DMS114 treated with DMSO at 0.1 percent for 48 hours (cell line): ENCODE measurements at regions not wholly inside any gene's neighbourhood (a gene's known extent, or its start where the extent isn't known, plus 50 kb on each side); places are given as distances from the start of the nearest gene placed in this dataset.
"Not testable (repeated sequence)": the region's sequence is repeated elsewhere in the genome, so short reads cannot be mapped to it uniquely, and the experiment has no call there.

Experiments
- DNase-seq: peaks from one replicate; lab custom pipeline; 2025; ENCODE audit not compliant: unreplicated experiment; lab: John Stamatoyannopoulos, UW

- no peak for DNase-seq
Observed at GRCh38 chr9:31556667-31557463, 827.6 kb upstream of the ACO1 start.

- DNase-seq = not testable (repeated sequence)
Observed at GRCh38 chr9:31572190-31572589, 812.3 kb upstream of the ACO1 start.

- no peak for DNase-seq
Observed at GRCh38 chr9:31573561-31573960, 810.9 kb upstream of the ACO1 start.

DNA sequence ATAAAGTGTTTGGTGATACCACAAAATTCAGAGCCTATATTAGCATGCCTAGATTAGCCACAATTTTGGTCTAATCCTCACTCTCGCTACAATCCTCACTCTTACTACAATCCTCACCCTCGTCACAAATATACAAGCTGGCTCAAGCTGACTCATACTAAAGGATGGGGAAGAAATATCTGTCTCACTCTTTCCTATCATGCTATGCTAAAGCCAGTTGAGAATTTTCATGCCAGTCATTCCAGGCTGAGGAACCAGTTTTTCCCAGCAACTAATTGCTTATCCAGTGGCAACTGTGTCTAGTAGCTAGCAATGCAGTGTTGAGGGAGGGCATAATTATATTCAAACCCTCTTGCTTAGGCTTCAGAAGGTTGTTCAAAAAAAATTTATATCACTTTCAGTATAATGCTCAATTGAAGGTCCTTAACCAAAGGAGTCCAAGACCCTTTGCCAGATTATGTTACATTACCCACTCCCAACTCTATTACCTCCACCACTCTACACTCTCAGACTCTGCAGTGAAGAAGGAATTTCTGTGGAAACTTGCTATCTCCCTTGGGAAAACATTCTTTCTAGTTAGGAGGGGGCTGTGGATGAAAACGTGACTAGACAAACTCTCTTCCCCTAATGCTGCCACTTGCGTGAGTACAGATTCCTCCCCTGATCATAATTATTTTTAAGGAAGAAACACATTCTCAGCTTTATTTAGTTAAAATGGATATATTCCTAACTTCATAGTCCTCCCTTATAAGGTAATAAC lies 810.3 kb upstream of the ACO1 start:
- no peak for DNase-seq

- DNase-seq = no peak
Observed at GRCh38 chr9:31582071-31582470, 802.4 kb upstream of the ACO1 start.

DNA sequence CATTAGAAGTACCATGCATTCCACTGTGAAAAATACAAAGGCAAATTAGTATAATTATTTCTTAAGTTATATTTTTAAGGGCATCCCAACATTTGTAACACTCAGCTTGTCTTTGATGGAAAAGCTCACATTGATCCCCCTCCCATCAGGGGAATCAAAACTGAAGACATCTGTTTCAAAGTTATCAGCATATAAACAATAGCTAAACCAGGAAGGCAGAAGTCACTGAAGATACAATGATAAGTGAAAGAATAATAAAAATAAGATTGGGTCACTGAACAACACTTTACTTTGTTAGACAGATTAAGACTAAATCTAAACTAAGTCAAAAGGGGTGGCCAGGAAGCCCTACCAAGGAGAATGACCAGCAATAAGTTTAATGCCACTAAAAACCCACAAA lies 801.9 kb upstream of the ACO1 start:
- DNase-seq = no peak

DNA sequence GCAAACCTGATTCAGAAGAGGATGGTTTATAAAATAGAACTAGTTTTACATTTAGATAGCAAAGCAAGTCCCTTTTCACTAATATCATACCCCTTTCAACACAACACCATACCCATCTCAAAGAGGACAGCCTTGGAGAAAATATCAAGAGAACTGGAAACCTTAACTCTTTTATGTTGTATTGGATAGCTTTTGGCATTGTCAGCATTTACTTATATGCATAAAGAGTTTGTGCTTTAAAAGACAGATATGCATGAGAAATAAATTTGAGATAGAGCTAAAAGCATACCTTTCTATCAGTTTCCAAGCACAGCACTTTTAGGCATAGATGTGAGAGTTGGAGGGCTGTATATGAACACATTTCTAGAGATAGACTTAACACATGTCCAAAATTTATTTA lies 799.3 kb upstream of the ACO1 start:
- DNase-seq = no peak

DNA sequence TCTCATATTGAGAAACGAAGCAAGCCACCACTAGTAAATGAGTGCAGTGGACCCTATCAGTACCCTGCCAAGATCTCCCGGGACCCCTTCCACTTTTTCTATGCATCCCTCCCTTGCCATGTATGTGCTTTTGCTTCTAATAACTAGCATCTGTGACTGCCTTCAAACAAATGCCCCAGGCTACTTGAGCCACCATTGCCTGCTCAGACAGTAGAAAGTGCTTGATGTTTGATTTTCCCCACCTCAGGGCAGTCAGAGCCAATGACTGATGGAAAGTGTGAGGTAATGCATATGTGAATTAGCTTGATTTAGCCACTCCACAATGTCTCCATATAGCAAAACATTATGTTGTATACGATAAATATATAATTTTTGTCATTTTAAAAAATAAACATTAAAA lies 797.3 kb upstream of the ACO1 start:
- no peak for DNase-seq

- DNase-seq = no peak
Observed at GRCh38 chr9:31588006-31588405, 796.4 kb upstream of the ACO1 start.

DNA sequence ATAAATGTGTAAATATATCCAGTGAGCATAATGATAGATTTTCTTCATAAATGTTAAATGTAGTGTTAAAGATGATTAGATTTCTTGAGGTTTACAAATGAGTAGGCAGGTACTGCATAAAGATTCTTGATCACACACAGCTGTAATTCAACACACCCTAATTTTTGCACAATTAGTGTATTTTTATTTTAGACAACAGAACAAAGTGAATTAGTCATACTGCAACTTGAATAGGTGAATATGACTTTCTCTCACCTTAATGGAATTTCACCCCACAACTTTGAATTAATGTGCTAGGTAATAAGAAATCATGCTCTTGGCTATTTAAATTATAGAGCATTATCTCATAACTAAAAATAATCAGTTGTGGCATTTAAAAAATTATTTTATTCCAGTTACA lies 795.7 kb upstream of the ACO1 start:
- no peak for DNase-seq

- DNase-seq = no peak
Observed at GRCh38 chr9:31590091-31590490, 794.4 kb upstream of the ACO1 start.

- not testable (repeated sequence) for DNase-seq
Observed at GRCh38 chr9:31597086-31597485, 787.4 kb upstream of the ACO1 start.

DNA sequence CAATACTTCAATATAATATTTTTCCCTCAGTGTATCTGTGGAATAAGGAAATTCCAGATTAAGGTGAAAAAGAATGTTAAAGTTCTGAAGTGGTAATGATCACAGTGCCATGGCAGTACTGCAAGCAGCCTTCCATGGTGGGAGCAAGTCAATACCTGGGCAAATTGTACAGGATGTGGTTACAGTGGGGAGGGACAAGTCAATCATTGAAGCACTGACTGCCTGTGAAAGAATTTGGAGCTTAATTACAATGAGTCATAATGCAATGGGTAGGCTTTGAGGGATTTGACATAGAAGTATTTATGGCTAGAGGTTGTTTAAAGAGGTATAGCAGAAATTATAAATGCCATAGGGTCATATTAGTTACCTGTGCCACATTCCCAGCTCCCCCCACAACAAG lies 786.5 kb upstream of the ACO1 start:
- no peak for DNase-seq

- no peak for DNase-seq
Observed at GRCh38 chr9:31601666-31602065, 782.8 kb upstream of the ACO1 start.

DNA sequence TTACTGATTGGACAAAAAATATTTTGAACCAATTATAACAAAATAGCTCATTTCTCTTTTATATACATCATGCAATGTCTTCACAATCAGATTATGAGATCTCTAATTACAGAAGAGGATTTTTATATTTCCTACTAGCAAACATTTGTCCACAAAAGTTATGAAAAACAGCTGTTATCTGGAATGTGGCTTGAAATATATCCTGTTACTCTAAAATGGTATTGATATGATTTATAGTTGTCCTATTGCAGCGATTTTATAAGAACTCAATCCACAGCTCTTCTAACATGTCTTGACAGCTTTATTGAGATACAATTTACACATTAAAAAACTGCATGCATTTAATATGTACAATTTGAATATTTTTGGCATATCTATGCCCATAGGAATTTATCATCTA lies 779.9 kb upstream of the ACO1 start:
- DNase-seq = no peak

GRCh38 chr9:31605164-31605563 lies 779.3 kb upstream of the ACO1 start:
- no peak for DNase-seq

GRCh38 chr9:31606678-31607077 lies 777.8 kb upstream of the ACO1 start:
- no peak for DNase-seq

GRCh38 chr9:31608416-31608815 lies 776.0 kb upstream of the ACO1 start:
- DNase-seq = no peak

- DNase-seq = no peak
Observed at GRCh38 chr9:31608881-31609280, 775.6 kb upstream of the ACO1 start.

DNA sequence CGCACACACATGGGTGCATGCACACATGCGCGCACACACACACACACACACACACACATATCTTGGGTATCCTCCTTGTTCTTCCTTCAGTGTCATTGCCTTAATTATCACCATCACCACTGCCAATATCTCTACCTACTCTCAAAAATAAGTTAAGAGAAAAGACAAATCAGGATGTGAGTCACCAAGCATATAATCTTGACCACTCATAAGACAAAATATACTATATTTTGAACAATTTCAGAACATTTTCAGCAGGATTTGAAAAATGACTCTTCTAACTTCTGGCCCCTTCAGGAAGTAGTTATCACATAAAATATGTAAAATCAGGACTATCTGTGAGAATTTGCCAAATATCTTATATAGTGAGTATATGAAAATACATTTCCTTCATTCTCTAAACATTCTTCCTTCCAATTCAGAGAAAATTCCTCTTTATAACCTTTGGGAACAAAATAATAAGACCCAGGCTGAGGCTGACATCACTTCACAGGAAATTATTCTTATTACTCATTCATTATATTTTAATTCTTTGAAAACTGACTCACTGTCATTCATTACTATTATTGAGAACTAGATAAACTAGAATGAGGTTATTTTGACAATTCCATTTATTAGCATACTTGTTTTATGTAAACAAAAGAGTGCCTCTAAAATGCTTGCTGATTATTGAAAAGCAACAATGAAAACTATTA lies 772.0 kb upstream of the ACO1 start:
- no peak for DNase-seq

GRCh38 chr9:31615966-31616365 lies 768.5 kb upstream of the ACO1 start:
- DNase-seq = no peak

GRCh38 chr9:31623511-31623910 lies 760.9 kb upstream of the ACO1 start:
- no peak for DNase-seq
